Hepatic stellate cell (primary cell): ENCODE measurements at regions not wholly inside any gene's neighbourhood (a gene's known extent, or its start where the extent isn't known, plus 50 kb on each side); places are given as distances from the start of the nearest gene placed in this dataset.
"Not testable (repeated sequence)": the region's sequence is repeated elsewhere in the genome, so short reads cannot be mapped to it uniquely, and the experiment has no call there.

Experiments used
- DNase-seq: peaks from one replicate; pipeline ENCODE4 v3.0.0; 2011; ENCODE audit warnings: low spot score

- DNase-seq = no peak
These were observed 1191.9 kb downstream of the BRD1 start for GRCh38 chr22:48635816-48636215.

DNA sequence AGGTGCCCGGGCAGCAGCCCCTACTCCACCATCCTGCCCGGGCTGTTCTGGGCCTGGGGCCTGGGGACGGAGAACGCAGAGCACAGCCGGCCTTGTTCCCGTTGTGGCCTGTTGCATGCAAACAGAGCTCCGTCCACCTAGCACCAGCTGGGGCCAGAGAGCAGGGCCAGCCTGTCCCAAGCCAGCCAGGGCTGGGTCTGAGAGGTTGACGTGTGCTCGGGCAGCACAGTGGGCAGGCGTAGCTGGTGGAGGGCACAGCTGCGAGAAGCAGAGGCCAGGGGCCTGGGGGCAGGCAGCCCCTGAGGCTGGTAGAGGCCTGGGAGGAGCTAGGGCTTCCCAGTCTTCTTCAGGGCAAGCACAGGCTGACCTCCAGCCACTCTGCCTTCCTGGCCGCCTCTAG, 1192.6 kb downstream of the BRD1 start:
- DNase-seq = no peak

DNA sequence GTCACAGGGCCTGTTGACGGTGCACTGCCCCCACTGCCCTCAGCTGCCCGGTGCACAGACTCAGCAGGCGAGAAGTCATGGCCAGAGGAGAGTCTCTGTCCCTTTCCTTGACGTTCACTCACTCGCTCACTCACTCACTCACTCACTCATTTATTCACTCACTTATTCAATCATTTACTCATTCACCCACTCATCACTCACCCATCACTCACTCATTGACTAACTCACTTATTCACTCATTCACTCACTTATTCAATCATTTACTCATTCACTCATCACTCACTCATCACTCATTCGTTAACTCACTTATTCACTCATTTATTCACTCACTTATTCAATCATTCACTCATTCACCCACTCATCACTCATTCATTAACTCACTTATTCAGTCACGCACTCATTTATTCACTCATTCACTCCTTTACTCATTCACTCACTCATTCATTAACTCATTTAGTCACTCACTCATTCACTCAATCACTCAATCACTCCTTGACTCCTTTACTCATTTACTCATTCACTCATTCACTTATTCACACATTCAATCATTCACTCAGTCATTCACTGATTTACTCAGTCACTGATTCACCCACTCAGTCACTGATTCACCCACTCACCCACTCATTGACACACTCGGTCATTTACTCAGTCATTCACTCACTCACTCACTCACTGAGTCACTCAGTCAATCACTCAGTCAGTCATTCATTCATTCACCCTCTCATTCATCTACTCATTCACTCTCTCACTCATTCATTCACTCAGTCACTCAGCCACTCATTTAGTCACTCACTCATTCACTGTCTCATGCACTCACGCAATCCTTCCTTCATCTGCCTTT, 1193.5 kb downstream of the BRD1 start:
- DNase-seq = no peak

DNA sequence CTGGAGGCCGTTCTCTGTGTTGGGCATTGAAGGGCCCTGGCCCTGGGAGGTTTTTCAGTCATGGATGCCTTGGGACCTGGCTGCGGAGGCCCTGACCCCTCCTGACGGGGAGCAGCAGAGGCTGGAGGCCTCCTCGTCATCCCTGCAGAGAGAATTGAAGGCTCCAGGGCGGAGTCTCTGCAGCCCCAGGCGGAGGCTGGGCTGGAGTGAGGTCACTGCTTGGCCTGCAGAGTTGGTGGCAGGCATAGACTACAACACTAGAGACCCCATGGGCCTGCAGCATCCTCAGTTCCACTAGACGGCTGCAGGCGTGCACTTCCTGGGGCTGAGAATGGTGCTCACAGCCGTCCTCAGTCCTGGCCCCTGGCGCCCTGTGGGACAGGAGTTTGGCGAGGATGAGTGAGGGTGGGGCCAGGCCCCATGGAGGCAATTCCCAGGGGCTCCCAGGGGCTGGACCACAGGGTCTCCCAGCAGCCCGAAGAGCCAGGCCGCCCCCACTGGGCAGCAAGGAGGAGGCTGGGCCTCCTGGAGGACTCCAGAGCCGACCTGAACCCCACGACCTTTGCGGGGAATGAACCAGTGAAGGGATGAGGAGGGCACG, 1194.9 kb downstream of the BRD1 start:
- no peak for DNase-seq

DNA sequence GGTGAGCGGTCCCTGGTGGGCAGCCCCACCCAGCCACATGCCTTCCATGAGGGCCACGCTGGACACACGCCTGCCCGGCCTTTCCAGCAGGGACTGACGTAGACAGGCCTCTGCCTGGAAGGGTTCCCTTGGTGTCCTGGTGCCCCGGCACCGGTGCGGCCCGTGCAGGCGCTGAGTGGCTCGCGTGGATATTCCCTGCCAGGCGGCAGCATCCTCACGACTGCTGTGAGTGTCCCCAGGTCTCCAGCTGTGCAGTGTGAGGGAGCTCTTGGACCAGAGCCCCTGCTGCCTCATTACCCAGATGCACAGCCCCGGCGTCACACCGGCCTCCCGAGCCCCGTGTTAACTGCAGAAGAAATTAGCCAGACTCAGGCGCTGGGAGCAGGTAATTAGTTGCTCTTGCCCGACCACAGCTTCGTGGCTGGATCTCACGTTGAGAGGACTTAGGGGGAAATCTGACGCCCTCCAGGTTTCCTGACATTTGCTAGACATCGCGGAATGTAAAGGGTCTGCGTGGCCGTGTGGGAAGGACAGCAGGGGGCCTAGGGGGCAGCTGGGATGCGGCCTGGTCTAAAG, 1196.3 kb downstream of the BRD1 start:
- DNase-seq = no peak

DNA sequence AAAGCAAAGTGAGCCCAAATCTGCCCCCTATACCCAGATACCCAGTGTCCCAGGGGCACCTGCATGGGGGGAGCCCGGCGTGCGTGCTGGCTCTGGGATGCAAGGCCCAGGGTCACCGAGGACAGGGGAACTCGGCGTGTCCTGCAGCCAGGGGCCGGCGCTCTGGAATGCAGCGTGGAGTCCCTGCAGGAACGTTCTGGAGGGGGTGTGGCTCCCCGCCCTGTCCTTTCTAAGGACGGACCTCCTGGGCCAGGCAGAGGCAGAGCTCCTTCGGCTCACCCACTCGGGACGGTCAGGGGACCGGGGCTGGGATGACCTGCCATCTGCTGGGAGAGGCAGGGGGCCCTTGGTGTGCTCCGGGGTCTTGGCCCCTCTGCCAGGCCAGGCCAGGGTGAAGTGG, 1196.8 kb downstream of the BRD1 start:
- no peak for DNase-seq

GRCh38 chr22:48630433-48630754, 1197.3 kb downstream of the BRD1 start:
- DNase-seq = no peak

DNA sequence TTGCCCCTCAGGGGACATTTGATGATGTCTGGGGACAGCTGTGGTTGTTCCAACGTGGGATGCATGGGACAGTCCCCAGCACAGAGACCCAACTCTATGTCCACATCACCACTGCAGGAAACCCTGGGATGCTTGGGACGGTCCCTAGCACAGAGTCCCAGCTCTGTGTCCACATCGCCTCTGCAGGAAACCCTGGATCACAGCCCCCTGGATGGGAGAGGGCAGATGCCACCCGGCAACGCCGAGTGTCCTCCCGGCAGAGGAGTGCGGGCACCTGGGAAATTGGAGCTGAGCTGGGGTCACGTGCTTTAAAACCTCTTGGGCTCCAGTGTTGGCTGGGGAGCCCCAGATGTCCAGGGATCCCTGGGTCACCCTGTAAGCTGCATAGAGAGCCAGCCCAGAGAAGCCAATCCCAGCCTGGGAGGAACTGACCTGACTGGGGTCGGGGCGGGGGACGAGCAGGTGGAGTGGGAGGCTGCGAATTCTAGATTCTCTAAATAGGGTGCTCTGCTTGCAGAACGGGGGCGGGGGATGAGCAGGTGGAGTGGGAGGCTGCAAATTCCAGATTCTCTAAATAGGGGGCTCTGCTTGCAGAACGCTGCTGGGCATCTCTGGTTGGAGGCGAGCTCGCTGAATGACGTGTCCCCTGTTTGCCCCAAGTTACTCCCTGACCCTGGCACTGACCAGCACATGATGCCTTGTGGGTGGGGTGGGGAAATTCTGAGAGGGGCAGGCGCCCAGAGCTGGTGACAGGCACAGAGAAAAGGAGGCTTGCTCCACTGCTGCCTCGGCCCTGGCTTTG, 1197.8 kb downstream of the BRD1 start:
- DNase-seq = no peak

DNA sequence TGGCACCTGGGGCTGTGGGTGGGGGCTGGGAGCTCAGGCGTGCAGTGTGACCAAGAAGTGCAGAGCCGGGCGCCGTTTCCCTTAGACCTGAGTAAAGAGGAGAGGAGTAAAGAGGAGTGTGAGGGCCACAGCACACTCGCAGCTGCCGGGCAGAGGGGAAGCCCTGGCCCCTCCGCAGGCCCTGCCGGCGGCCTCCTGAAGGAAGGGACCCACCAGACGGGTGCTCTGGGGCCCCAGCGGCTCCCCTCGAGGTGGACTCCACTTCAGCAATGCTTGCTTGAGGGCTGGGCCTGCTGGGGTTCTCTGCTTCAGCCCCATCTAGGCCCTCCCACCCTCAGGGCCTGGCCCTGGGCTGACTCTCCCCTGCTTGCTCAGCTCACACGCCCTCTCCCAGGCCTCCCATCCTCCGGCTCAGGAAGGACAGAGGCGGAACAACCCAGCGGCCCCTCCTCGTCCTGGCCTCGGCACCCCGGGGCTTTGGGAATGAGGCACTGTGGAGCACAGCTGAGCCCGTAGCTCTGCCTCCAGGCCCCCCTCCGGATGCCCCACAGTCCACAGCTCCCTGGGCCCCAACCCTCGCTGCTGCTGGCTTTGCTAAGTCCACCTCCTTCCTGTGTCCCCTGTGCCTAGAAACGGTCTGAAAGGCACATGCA, 1198.7 kb downstream of the BRD1 start:
- DNase-seq = no peak

DNA sequence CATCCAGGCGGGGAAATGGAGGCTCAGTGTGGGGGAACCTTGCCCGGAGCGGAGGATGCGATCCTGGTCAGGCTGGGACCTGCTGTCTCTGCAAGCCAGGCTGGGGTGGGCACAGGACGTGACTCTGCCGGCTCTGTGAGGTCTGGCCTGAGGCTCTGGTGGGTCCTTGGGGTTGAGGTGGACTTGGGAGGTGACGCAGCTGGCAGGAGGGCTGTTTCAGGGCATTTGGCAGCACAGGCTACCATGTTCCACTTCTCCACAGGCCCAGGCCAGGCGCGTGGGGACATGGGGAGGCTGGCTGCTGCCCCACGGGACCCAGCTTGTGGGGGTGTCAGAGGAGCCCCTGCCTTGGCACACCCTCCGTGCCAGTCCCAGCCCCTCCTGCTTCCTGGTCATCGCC, 1199.7 kb downstream of the BRD1 start:
- no peak for DNase-seq

DNA sequence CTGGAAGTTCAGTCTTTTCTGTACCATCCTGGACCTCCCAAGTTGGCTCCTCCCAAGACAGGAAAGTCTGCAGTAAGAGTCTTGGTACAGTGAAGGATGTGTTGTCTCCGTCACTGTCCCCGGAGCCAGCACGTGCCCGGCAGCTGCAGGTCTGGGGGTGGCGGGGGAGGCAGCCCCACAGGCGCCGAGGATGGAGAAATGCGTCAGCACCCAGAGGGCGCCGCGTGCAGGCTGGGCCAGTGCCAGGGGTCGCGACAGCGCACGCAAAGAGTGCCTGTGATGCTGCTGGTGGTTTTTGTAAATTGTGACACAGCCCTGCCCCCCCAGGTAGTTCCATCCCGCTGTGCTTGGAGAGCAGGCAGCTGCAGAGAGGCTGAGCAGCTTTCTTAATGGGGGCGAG, 1200.5 kb downstream of the BRD1 start:
- DNase-seq = no peak

DNA sequence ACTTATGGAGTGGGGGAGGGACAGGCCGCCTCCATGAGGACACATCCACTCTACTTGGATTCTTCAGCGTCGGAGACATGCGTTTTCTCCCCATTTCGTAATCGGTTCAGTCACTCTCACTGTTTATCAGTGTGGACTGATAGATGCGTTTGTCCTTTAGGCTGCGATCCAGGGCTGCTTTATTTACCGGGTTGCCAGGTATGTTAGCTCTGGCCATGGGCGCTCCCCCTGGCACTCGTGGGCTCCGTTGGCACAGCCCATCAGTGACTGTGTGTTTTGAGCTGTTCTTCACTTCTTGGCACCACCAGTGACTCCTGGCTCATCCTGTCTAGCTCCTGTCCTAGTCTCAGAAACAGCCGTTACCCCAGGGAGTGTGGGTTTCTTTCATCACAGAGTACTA, 1203.3 kb downstream of the BRD1 start:
- DNase-seq = no peak

DNA sequence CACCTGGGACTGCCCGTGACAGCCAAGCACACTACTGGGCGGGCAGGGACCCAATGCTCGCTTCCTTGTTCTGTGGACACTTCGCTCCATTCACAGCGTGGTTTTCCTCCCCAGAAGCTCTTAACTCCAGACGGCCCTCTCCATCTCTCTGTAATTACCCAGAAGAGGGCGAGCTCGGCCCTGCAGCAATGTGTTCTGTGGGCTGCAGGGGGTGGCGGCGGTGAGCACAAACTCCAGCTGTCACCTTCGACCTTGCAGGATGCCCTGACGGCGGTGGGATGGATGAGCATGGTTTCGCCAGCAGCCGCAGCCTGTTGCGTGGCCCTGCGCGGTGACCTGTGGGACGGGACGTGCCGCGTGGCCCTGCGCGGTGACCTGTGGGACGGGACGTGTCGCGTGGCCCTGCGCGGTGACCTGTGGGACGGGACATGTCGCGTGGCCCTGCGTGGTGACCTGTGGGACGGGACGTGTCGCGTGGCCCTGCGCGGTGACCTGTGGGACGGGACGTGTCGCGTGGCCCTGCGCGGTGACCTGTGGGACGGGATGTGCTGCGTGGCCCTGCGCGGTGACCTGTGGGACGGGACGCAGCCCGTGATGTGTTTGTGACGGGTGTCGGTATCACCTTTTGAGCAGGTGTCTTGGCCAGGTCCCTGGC, 1204.7 kb downstream of the BRD1 start:
- DNase-seq = no peak

DNA sequence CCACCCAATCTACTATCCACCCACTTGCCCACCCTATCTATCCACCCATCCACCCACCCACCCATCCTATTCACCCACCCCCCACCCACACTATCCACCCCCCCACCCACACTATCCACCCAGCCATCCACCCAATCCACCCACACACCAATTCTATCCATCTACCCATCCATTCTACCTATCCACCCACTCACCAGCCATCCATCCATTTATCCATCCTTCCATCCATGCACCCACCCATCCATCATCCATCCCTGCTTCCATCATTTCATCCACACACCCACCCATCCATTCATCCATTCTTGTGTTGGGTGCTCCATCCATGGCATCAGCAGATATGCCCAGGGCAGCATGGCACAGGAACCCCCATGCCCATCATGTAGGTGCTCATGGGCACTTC, 1206.6 kb downstream of the BRD1 start:
- DNase-seq = no peak

DNA sequence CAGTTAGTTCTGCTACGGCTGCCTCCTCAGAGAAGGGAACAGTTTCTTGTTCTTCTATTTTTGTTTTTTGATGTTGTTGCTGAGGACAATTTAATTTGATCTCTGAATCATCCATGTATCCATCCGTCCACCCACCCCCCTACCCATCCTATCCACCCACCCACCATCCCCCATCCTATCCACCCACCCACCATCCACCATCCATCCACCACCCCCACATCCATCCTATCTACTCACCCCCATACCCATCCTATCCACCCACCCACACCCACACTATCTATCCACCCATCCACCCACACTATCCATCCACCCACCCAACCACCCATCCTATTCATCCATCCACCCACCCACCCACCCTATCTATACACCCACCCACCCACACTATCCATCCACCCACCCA, 1207.2 kb downstream of the BRD1 start:
- not testable (repeated sequence) for DNase-seq

GRCh38 chr22:48619721-48620120, 1208.0 kb downstream of the BRD1 start:
- DNase-seq = no peak

DNA sequence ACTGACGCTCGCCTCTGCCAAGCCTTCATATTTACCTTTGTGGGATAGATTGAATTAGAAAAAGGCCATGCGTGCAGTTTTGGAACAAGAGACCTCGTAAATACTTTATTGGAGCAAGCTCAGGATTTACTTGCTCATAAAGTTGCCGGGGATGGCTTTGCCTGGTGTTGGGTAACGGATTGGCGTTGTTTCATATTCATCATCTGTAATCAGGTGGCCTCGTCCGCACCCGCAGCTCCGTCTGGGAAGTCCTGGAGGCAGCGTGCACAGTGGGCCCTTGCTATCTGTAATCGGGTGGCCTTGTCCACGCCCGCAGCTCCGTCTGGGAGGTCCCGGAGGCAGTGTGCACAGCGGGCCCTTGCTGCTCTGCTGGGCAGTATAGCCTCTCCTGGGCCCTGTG, 1209.3 kb downstream of the BRD1 start:
- DNase-seq = no peak

DNA sequence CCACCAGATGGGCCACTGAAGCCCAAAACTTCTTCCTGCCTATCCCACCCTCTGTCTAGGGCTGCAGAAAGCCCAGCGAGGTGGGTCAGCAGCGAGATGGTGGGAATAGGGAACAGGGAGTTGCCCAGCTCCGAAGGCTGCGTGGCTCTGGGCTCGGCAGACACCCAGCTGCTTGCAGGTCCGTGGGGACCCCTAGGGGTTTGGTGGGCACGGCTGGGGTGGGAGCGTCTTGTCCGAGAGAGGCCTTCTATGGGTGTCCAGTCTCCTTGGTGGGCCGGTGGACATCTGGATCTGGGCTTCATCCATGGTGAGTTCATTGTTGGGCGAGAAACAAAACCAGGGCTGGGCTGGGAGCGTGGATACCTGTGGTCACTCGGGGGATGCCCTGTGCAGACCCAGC, 1211.0 kb downstream of the BRD1 start:
- DNase-seq = no peak

GRCh38 chr22:48615171-48616008, 1212.3 kb downstream of the BRD1 start:
- no peak for DNase-seq

DNA sequence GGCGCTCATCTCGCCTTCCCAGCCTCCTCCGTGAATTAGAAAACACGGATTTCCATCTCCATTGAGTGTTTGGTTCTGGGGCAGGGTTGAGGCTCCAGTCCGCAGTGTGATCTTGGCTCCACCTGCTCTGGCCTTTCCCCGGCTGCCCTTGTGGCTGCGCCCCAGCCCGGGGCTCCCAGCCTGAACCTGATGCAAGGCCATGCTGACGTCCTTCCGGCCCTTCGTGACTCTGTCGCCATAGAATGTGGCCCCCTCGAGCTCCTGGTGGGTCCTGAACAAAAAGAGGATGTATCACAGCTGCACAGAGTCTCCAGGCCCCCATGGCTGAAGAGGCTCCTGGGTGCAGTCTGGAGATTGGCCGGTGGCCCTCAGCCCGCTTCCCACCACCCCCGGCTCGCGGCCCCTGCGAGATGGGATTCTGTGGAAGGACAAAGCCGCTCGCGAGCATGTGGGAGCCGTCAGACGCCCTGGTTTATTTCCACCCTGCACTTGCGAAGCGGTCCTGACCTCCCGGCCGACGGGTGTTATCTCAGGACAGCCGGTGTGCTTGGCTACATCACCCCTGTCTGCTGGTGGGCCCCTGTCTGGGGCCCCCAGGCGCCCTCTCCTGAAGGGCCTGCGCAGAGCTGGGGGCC, 1214.0 kb downstream of the BRD1 start:
- DNase-seq = no peak
